HG02610 (cell line): ENCODE measurements at regions not wholly inside any gene's neighbourhood (a gene's known extent, or its start where the extent isn't known, plus 50 kb on each side); places are given as distances from the start of the nearest gene placed in this dataset.
"Not testable (repeated sequence)": the region's sequence is repeated elsewhere in the genome, so short reads cannot be mapped to it uniquely, and the experiment has no call there.

ENCODE experiments used
- ATAC-seq: cut with Tn5 transposase; IDR thresholded peaks from one replicate; pipeline ENCODE4 v1.9.1; 2021; ENCODE audit warnings: mild to moderate bottlenecking, moderate library complexity; ENCODE audit not compliant: unreplicated experiment

GRCh38 chr6:27550692-27551091 is 77.8 kb upstream of the ZNF184 start:
- ATAC-seq = no peak

DNA sequence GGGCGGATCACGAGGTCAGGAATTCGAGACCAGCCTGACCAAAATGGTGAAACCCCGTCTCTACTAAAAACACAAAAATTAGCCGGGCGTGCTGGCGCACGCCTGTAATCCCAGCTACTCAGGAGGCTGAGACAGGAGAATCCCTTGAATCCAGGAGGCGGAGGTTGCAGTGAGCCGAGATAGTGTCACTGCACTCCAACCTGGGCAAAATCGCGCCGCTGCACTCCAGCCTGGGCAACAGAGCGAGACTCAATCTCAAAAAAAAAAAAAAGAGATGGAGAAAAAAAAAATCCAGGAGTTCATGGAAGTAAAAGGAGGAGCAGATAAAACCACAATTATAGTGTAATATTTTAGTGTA is 76.3 kb upstream of the ZNF184 start:
- ATAC-seq = not testable (repeated sequence)

GRCh38 chr6:27547157-27548075 is 74.5 kb upstream of the ZNF184 start:
- ATAC-seq = peak; percentile 41

DNA sequence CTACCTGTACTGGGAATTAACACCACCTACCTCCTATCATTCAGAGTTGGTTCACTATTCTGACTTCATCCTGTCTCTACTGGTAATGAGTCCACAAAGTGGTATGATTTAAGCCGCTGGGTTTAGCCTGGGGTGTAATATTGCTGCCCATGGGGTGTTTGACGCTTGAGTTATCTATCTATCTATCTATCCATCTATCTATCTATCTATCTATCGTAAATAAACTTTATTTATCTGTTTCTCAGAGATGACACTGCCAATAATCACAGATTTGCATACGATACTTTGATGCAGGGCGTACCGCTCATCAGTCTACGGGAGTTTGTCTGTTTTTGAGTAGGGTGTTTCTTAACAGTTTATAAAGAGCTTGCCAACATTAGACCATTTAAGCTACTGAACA is 73.6 kb upstream of the ZNF184 start:
- no peak for ATAC-seq

DNA sequence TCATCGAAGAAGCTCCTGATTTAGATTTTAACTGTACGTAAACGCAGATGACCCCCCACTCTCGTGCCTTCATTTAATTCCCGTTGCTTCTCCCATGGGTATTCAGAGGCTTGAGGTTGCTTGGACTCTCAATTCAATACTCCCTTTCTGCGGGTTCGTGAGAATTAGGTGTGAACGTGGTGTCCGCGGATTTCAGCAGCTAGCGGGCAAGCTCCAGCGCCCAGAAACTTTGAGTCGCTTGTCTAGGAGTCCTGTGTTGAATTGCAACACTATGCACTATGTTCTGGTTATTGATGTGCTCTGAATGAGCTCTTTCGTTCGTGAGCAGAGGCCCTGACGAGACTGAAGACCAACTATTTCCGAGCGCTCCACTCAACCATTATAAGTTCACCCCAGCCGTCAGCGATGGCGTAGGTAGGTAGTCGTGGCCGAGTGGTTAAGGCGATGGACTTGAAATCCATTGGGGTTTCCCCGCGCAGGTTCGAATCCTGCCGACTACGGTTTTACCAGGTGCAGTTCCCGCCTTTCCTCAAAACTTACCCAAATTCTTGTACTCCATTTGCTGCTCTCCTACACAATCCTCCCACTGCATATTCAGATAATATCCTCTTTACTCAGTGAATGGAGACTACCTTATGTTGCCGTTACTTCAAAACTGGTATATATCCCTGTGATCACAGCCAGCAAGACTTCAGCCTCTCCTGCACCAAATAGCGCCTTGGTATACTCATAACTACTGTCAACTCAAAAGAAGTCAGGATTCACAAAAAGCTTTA is 72.6 kb upstream of the ZNF184 start:
- peak; percentile 57 for ATAC-seq

GRCh38 chr6:27544612-27545260 is 71.8 kb upstream of the ZNF184 start:
- no peak for ATAC-seq

- ATAC-seq = not testable (repeated sequence)
Measured at GRCh38 chr6:27544135-27544534, 71.2 kb upstream of the ZNF184 start.

DNA sequence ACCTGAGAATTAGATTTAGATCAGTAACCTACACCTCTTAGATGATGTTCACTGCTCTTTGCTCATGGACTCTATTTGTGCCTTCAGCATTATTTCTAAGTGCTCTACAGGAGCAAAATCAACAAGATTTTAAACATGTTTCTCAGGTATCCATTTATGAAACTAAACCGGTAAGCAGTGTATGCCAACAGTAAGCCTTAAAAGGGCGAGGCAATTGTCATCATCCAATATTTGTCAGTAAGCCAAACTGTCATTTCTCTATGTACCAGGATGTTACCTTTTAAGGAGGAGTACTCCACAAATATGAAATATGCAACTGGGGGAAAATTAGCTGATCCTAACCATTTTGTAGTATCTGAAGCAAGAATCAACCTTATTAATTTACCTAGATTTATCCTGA is 69.6 kb upstream of the ZNF184 start:
- no peak for ATAC-seq

- ATAC-seq = no peak
Measured at GRCh38 chr6:27541933-27542297, 69.0 kb upstream of the ZNF184 start.

DNA sequence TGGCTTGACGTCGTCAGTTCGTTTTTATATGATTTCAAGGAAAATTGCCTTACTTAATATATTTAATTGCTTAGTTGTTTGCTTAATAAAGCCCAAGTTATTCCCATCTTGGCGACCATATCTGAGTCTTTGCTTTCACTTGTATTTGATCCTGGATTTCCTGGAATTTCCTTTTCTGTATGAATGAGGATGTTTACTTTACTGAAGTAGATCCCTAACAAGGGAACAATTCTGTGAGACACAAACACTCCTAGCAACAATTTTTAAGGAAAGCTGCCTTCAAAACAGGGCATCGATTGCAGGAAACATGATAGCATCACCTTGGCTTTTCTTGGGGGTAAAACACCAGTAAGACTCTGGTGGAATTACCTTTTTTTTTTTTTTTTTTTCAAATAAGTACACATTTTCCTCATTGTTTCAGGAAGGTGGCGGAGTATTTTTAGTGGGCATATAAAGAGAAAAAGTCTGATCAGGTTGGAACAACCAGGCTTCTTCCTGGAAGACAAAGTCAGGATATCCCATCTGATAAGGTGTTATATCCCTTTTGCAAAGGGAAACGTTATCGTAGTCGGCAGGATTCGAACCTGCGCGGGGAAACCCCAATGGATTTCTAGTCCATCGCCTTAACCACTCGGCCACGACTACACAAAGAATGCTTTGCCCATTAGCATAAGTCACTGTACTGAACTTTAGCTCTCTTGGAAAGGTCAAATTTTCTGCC is 68.5 kb upstream of the ZNF184 start:
- no peak for ATAC-seq

GRCh38 chr6:27539551-27539950 is 66.6 kb upstream of the ZNF184 start:
- no peak for ATAC-seq

DNA sequence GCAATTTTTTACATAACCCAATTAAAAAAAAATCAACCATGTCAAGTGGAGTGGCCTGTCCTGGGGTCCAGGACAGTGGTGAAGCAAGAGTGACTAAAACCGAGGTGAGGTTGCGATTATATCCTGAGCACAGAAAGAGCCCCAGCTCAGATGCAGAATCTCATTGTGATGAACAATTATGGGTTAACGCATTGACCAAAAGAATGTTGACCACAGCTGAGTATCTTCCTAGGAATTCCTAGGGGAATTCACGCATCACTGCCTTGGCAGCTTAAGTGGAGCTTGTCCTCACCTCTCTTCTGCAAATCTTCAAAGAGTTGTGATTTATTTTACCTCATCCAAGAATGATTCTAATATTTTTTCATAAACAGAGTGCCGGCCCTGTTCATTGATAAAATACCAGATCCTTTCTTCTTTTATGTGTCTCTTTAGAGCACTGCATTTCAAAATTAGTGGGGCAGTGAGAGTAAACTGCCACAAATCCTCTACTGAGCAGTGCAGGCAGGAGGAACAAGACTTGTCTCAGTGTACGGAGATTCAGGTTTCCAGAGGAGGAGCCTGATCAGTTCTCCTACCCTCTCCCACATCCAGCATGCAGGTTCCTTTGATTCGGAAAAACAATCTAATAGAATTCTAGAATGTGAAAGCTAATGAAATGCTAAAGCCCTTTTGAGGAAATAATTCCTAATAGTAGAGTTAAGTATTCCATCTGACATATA is 60.1 kb upstream of the ZNF184 start:
- ATAC-seq = no peak

DNA sequence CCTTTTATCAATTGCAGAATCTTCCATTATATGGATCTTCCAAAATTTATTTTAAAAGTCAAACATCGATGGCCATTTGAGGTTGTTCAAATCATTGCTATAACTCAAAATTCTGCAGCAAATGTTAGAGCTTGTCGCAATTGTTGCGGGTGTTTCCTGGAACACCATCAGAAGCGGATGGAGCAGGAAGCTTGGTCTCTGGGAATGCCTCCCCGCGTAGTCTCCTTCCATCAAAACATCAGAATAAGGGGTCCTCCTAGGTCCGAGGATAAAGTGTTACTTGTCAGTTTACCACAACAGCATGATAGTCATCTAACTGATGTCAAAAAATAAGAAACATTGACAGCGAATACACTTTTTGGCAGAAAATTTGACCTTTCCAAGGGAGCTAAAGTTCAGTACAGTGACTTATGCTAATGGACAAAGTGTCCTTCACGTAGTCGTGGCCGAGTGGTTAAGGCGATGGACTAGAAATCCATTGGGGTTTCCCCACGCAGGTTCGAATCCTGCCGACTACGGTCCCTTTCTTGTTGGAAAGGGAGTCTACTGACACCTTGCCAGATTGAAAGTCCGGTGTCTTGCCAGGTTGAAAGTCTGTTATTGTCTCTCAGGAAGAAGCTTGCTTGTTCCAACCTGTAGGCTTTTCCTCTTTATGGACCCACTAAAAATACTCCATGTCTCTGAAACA is 59.0 kb upstream of the ZNF184 start:
- ATAC-seq = no peak

- ATAC-seq = not testable (repeated sequence)
Measured at GRCh38 chr6:27529796-27530195, 56.9 kb upstream of the ZNF184 start.

GRCh38 chr6:27528714-27529113 is 55.8 kb upstream of the ZNF184 start:
- ATAC-seq = no peak
